Large intestine (tissue), 3 donors: ENCODE measurements at regions not wholly inside any gene's neighbourhood (a gene's known extent, or its start where the extent isn't known, plus 50 kb on each side); places are given as distances from the start of the nearest gene placed in this dataset.

Experiments used
- DNase-seq, 2 donors: peaks; one replicate each; pipeline versions ENCODE4 v3.0.0 to v3.0.0-alpha.2; 2013
- H3K27ac ChIP-seq: one replicate; pipeline ENCODE4 v1.5.1; 2013; ENCODE audit warnings: low read length
- H3K27me3 ChIP-seq: 2 replicates; pipeline ENCODE4 v1.6.1; 2013; ENCODE audit warnings: low read length; ENCODE audit not compliant: control insufficient read depth, insufficient read depth
- H3K36me3 ChIP-seq: 2 replicates; pipeline ENCODE4 v1.6.1; 2013; ENCODE audit warnings: low read length; ENCODE audit not compliant: control insufficient read depth, insufficient read depth
- H3K4me1 ChIP-seq: one replicate; pipeline ENCODE4 v1.6.1; 2013; ENCODE audit warnings: low read length; ENCODE audit not compliant: control insufficient read depth, insufficient read depth
- H3K4me3 ChIP-seq: one replicate; pipeline ENCODE4 v1.5.1; 2013; ENCODE audit warnings: low read length
- H3K9me3 ChIP-seq: one replicate; pipeline ENCODE4 v1.6.1; 2013; ENCODE audit warnings: mild to moderate bottlenecking, low read depth, low read length, moderate library complexity; ENCODE audit not compliant: control insufficient read depth
- WGBS: methylation state at CpG from one replicate; pipeline ENCODE4 v1.1.5; 2013; ENCODE audit warnings: low lambda C conversion rate; ENCODE audit not compliant: insufficient coverage; 5-methylcytosine and 5-hydroxymethylcytosine counted together

DNA sequence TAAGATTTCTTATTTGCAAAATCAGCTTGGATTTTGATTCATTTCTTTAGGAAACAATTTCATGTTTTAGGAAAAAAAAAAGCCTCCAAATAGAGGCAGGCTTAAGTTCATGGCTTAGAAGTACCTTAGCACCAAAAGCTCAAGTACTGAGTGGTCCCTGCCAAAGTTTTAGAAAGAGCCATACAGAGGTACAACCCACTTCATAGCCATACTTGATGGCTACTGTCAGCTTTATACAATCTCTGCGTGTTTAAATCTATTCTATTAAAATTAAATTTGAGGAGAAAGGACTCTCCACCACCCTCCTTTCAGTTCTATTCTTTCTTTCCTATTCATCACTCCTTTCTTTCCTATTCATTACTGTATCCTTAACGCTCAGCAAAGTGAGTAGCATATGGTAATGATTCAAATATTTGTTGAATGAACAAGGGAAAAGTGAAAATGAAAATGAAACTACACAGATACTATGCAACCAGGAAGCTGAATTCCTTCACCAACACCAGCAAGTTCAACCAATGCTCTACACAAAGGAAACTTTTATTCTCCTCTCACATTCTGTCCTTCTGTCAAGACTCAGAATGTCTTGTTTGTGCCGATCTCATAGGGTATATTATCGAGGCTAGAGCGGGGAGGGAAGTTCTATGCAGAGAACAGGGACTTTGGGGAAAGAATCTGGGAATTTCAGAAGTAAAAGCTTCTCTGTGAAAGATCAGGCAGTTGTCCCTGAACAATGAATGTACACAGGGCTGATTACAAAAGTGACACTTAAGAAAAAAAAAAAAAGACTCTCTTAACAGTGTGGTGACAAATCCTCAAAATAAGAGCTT is 138.6 kb upstream of the SPEF2 start:
- Histone ChIP-seq H3K4me3 (no peak overlapping the region), H3K36me3 (no peaks in the 10 kb centered on the region), H3K9me3 (no peaks in the 10 kb centered on the region), H3K27ac (peak overlapping the region; percentile 93), H3K4me1 (peaks cover 12% of the 10 kb centered on the region), H3K27me3 (no peaks in the 10 kb centered on the region)
- peak; percentile 40 to 81 for DNase-seq
- WGBS: 20% methylated on average over 1 of the region's 5 CpGs

- Histone ChIP-seq H3K27ac (no peak overlapping the region), H3K27me3 (no peaks in the 10 kb centered on the region), H3K4me3 (no peak overlapping the region)
Observed at GRCh38 chr5:35477911-35478310, 139.8 kb upstream of the SPEF2 start.

DNA sequence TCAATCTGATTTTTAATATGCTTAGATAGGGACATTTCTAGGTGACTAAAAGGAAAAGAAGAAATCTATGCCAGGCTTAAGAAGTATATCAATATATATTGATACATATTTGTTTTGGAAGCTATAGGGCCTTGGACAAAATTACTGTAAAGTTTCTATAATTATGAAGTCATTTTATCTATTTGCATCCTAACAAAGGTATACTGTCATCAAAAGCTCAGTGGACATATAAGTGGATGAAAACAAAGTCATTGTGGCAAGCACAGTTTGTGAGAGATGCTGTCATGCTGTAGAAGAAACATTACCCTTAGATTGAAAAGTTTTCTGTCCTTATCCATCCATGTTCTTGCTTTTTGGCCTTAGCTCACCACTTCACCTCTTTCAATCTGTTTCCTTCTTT is 140.3 kb upstream of the SPEF2 start:
- Histone ChIP-seq H3K27ac (no peak overlapping the region), H3K4me1 (peaks cover 2% of the 10 kb centered on the region), H3K36me3 (no peaks in the 10 kb centered on the region), H3K27me3 (no peaks in the 10 kb centered on the region), H3K9me3 (no peaks in the 10 kb centered on the region), H3K4me3 (no peak overlapping the region)
- DNase-seq: no peak

More at GRCh38 chr5:35477911-35478310, 139.8 kb upstream of the SPEF2 start:
- DNase-seq: no peak
- Histone ChIP-seq H3K36me3 (no peaks in the 10 kb centered on the region), H3K4me1 (peaks cover 6% of the 10 kb centered on the region), H3K9me3 (no peaks in the 10 kb centered on the region)

DNA sequence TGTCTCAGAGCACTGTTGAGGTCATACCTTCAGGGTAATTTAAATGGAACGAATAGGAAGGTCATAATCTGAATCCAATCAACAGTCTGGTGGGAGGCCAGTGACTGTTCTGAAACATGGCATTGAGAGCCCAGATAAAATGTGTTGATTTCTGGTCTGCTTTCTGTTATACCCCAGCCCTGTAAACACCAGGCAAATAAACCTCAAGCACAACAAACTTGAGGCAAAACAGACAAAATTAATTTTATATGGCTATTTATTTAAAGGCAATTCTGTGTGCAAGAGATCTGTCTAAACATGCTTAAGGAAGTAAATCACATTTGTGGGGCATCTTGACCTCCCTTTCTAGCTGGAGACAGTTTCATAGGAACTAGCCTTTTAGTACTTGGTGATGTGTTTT is 140.9 kb upstream of the SPEF2 start:
- Histone ChIP-seq H3K4me3 (no peak overlapping the region), H3K4me1 (no peaks in the 10 kb centered on the region), H3K36me3 (no peaks in the 10 kb centered on the region), H3K9me3 (no peaks in the 10 kb centered on the region), H3K27me3 (no peaks in the 10 kb centered on the region), H3K27ac (no peak overlapping the region)
- DNase-seq: no peak
- WGBS: 40% methylated on average over 1 of the region's 1 CpG

GRCh38 chr5:35476036-35476435 is 141.6 kb upstream of the SPEF2 start:
- H3K9me3 ChIP-seq: no peaks in the 10 kb centered on the region
- 76% methylated on average over 2 of the region's 2 CpGs for WGBS
- H3K27ac ChIP-seq: no peak overlapping the region
- H3K27me3 ChIP-seq: no peaks in the 10 kb centered on the region
- H3K36me3 ChIP-seq: no peaks in the 10 kb centered on the region
- no peak overlapping the region for H3K4me3 ChIP-seq
- no peaks in the 10 kb centered on the region for H3K4me1 ChIP-seq
- no peak for DNase-seq

- Histone ChIP-seq H3K4me1 (no peaks in the 10 kb centered on the region), H3K36me3 (no peaks in the 10 kb centered on the region), H3K27me3 (no peaks in the 10 kb centered on the region), H3K27ac (no peak overlapping the region), H3K9me3 (no peaks in the 10 kb centered on the region), H3K4me3 (no peak overlapping the region)
- no peak for DNase-seq
- WGBS: no CpG with 5 or more reads among the region's 3 CpGs
Observed at GRCh38 chr5:35473589-35473988, 144.1 kb upstream of the SPEF2 start.

- H3K27ac ChIP-seq: no peak overlapping the region
- no peaks in the 10 kb centered on the region for H3K27me3 ChIP-seq
- DNase-seq: peak in 1 of 2 donors; percentile 29
- H3K4me3 ChIP-seq: no peak overlapping the region
- WGBS: no CpG with 5 or more reads among the region's 2 CpGs
- no peaks in the 10 kb centered on the region for H3K4me1 ChIP-seq
- H3K36me3 ChIP-seq: no peaks in the 10 kb centered on the region
- no peaks in the 10 kb centered on the region for H3K9me3 ChIP-seq
Observed at GRCh38 chr5:35470866-35471265, 146.8 kb upstream of the SPEF2 start.

DNA sequence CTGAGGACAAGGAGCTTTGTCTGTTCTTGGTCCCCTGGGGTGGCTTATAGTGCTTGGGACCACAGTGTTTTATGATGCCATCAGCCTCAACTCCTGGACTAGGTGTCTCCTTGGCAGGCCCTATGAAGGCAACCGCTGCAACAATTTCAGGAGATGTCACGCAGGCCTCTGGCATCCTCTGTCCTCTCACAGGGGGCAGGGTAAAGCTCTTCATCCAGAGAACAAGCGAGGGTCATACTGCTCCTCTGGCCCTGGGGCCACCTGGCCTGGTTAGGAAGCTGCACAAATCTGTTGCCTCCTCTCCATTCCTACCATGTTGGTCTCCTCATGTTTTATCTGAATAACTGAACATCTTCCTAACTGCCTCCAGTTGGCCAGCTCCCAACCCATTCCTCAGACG is 148.9 kb upstream of the SPEF2 start:
- WGBS: no CpG with 5 or more reads among the region's 4 CpGs
- no peaks in the 10 kb centered on the region for H3K9me3 ChIP-seq
- H3K4me3 ChIP-seq: no peak overlapping the region
- no peak overlapping the region for H3K27ac ChIP-seq
- no peaks in the 10 kb centered on the region for H3K4me1 ChIP-seq
- no peak for DNase-seq
- no peaks in the 10 kb centered on the region for H3K27me3 ChIP-seq
- no peaks in the 10 kb centered on the region for H3K36me3 ChIP-seq

DNA sequence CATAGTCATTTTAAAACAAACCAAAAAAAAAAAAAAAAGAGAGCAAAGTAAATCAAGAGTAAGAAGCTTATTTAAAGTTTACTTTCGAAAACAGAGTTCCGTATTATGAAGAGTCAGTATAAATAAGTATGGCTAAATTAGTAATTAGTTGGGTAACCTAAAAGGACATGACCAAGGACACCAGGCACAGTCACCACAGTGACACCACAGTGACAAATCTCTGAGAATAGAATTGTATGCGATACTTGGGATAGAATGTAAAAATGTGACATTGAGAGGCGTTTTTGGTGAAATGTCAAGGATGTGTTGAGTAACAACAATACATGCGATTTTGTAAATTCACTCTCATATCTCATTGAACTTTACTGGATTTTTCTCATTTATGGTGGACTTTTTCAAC is 150.9 kb upstream of the SPEF2 start:
- Histone ChIP-seq H3K36me3 (no peaks in the 10 kb centered on the region), H3K4me3 (no peak overlapping the region), H3K4me1 (no peaks in the 10 kb centered on the region), H3K9me3 (no peaks in the 10 kb centered on the region), H3K27me3 (no peaks in the 10 kb centered on the region), H3K27ac (no peak overlapping the region)
- 94% methylated on average over 3 of the region's 5 CpGs for WGBS
- no peak for DNase-seq

GRCh38 chr5:35464757-35465156 is 152.9 kb upstream of the SPEF2 start:
- no peaks in the 10 kb centered on the region for H3K27me3 ChIP-seq

DNA sequence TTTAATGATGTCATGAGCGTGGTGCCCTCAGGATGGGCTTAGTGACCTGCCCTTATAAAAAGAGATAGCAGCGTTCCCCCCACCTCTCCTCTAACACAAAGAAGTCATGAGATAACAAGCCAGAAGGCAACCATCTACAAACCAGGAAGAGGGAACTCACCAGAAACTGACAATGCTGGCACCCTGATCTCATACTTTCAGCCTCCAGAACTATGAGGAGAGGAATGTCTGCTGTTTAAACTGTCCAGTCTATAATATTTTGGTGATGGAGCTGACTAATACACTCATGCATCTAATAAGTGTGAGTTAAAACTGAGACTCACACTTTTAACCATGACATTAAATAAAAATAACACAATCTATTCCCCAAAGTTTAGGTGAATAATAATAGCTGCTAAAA is 156.1 kb upstream of the SPEF2 start:
- Histone ChIP-seq H3K4me3 (no peak overlapping the region), H3K27me3 (no peaks in the 10 kb centered on the region), H3K4me1 (peaks cover 11% of the 10 kb centered on the region), H3K9me3 (no peaks in the 10 kb centered on the region), H3K36me3 (no peaks in the 10 kb centered on the region), H3K27ac (no peak overlapping the region)
- no peak for DNase-seq
- no CpG with 5 or more reads among the region's 2 CpGs for WGBS

More at GRCh38 chr5:35464757-35465156, 152.9 kb upstream of the SPEF2 start:
- H3K9me3 ChIP-seq: no peaks in the 10 kb centered on the region
- H3K27ac ChIP-seq: no peak overlapping the region
- H3K36me3 ChIP-seq: no peaks in the 10 kb centered on the region
- H3K4me3 ChIP-seq: no peak overlapping the region
- no CpG with 5 or more reads among the region's 2 CpGs for WGBS
- H3K4me1 ChIP-seq: no peaks in the 10 kb centered on the region
- DNase-seq: no peak
